PFSK-1 (cell line): ENCODE measurements at regions not wholly inside any gene's neighbourhood (a gene's known extent, or its start where the extent isn't known, plus 50 kb on each side); places are given as distances from the start of the nearest gene placed in this dataset.

ENCODE experiments used
- POLR2AphosphoS5 ChIP-seq: IDR thresholded peaks from 2 replicates; pipeline ENCODE4 v1.6.1; 2012; ENCODE audit warnings: low read depth, mild to moderate bottlenecking, control low read depth, low read length, moderate library complexity
- REST ChIP-seq, 2 experiments: IDR thresholded peaks; 2 replicates each; pipeline versions ENCODE4 v1.6.1 to v1.8.0; 2011 to 2012; ENCODE audit warnings: low read depth in 2 of 2, low read length in 2 of 2, control low read depth in 1 of 2, inconsistent platforms in 1 of 2, mild to moderate bottlenecking in 1 of 2, moderate library complexity in 1 of 2; ENCODE audit not compliant: insufficient read depth in 1 of 2
- TAF1 ChIP-seq: IDR thresholded peaks from 2 replicates; pipeline ENCODE4 v1.6.1; 2012; ENCODE audit warnings: low read length, control low read depth, borderline replicate concordance; ENCODE audit not compliant: insufficient read depth

GRCh38 chr2:128534688-128535392 lies 216.2 kb upstream of the HS6ST1 start:
- TF ChIP-seq POLR2AphosphoS5: no peak
- no peak for TF ChIP-seq REST (IDR thresholded peaks at IDR 0.05; ENCODE audit: insufficient read depth in 1 of 2, low read depth in 2 of 2, low read length in 2 of 2)
- no peak for TF ChIP-seq TAF1
